HCT116 (cell line): ENCODE measurements at regions not wholly inside any gene's neighbourhood (a gene's known extent, or its start where the extent isn't known, plus 50 kb on each side); places are given as distances from the start of the nearest gene placed in this dataset.
A peak's percentile ranks its signal among the peaks of the same experiment; 100 is the strongest.

Experiments
- ATAC-seq: fragments of 200-7000 bp; cut with Tn5 transposase; 2 replicates; pipeline ENCODE4 v1.9.1; 2020; ENCODE audit warnings: mild to moderate bottlenecking, moderate library complexity
- BruUV-seq: library from RNA; stranded (reverse); fragments of 400-500 nt; replicated peaks from 2 replicates; lab custom pipeline; 2021; lab: Mats Ljungman, UMichigan
- CTCF ChIA-PET: fragments of 300-600 bp; sonication (Branson Sonifier 250); formaldehyde crosslinking; loops from one replicate; lab custom pipeline; 2021; ENCODE audit warnings: antibody characterized with exemption; lab: Charles Lee
- POLR2A ChIA-PET: fragments of 300-600, 350-600 bp; sonication (Branson Sonifier 250); formaldehyde crosslinking; loops from one replicate; lab custom pipeline; 2021; ENCODE audit warnings: antibody characterized with exemption; lab: Charles Lee
- RAD21 ChIA-PET, 2 experiments: fragments of 300-600 bp; sonication (Branson Sonifier 250); formaldehyde crosslinking; loops; one replicate each; lab custom pipeline; 2023; ENCODE audit warnings: low total read pairs in 2 of 2; ENCODE audit not compliant: uncharacterized antibody in 2 of 2, unreplicated experiment in 2 of 2, low non-redundant PET in 1 of 2; lab: Charles Lee
- DNase-seq: peaks from one replicate; pipeline ENCODE4 v3.0.0-alpha.2; 2010; ENCODE audit warnings: low read depth, low spot score
- H2AFZ ChIP-seq: fragments of 200-600 bp; shearing (Covaris generic), sonication (generic); 2 replicates; pipeline ENCODE4 v1.6.1; 2017; ENCODE audit warnings: low read depth, mixed run types, mixed read lengths, antibody characterized with exemption, low read length; ENCODE audit not compliant: poor library complexity, severe bottlenecking
- H3K27ac ChIP-seq: 2 replicates; pipeline ENCODE4 v1.5.1; 2012; ENCODE audit warnings: low read depth, low read length
- H3K27me3 ChIP-seq: fragments of 200-600 bp; sonication (generic); 2 replicates; pipeline ENCODE4 v1.6.1; 2016; ENCODE audit warnings: mixed run types, low read length, mixed read lengths; ENCODE audit not compliant: insufficient read depth
- H3K36me3 ChIP-seq, 2 experiments: fragments of 200-500 bp in 1 of 2; fragments of 200-600 bp in 1 of 2; sonication (Bioruptor generic) in 1 of 2; sonication (generic) in 1 of 2; 2 replicates each; pipeline versions ENCODE4 v1.5.1 to v1.6.1; 2014 to 2016; ENCODE audit warnings: low read length in 2 of 2, inconsistent platforms in 1 of 2, mixed read lengths in 1 of 2, mixed run types in 1 of 2; ENCODE audit not compliant: insufficient read depth in 2 of 2, control insufficient read depth in 1 of 2
- H3K4me1 ChIP-seq, 2 experiments: fragments of 200-600 bp in 1 of 2; sonication (generic) in 1 of 2; 2 replicates each; pipeline versions ENCODE4 v1.5.1 to v1.6.1; 2012 to 2017; ENCODE audit warnings: low read length in 2 of 2, inconsistent platforms in 1 of 2, mild to moderate bottlenecking in 1 of 2, mixed read lengths in 1 of 2, mixed run types in 1 of 2, moderate library complexity in 1 of 2; ENCODE audit not compliant: insufficient read depth in 2 of 2, control insufficient read depth in 1 of 2
- H3K4me2 ChIP-seq: fragments of 200-600 bp; sonication (generic); 2 replicates; pipeline ENCODE4 v1.6.1; 2017; ENCODE audit warnings: mixed run types, low read length, mixed read lengths
- H3K4me3 ChIP-seq, 2 experiments: fragments of 200-600 bp in 1 of 2; sonication (generic) in 1 of 2; replicated peaks in 1 of 2; 2 replicates each; pipeline ENCODE4 v1.5.1; 2011 to 2016; ENCODE audit warnings: low read length in 2 of 2, control low read depth in 1 of 2, low read depth in 1 of 2, mild to moderate bottlenecking in 1 of 2, mixed read lengths in 1 of 2, mixed run types in 1 of 2
- H3K79me2 ChIP-seq: fragments of 200-600 bp; sonication (generic); 2 replicates; pipeline ENCODE4 v1.6.1; 2017; ENCODE audit warnings: mild to moderate bottlenecking, mixed run types, low read length, moderate library complexity, mixed read lengths; ENCODE audit not compliant: insufficient read depth
- H3K9ac ChIP-seq: fragments of 200-600 bp; sonication (generic); 2 replicates; pipeline ENCODE4 v1.6.1; 2016; ENCODE audit warnings: low read length, mixed read lengths
- H3K9me2 ChIP-seq: fragments of 200-600 bp; sonication (generic), shearing (Covaris generic); 2 replicates; pipeline ENCODE4 v1.6.1; 2017; ENCODE audit warnings: mixed run types, mild to moderate bottlenecking, moderate library complexity; ENCODE audit not compliant: insufficient read depth
- H3K9me3 ChIP-seq, 2 experiments: fragments of 200-500 bp in 1 of 2; fragments of 200-600 bp in 1 of 2; sonication (Bioruptor generic) in 1 of 2; sonication (generic) in 1 of 2; 2 replicates each; pipeline ENCODE4 v1.6.1; 2014 to 2017; ENCODE audit warnings: low read length in 2 of 2, mixed read lengths in 2 of 2, inconsistent platforms in 1 of 2, low read depth in 1 of 2, mild to moderate bottlenecking in 1 of 2, mixed run types in 1 of 2, moderate library complexity in 1 of 2; ENCODE audit not compliant: control insufficient read depth in 1 of 2, insufficient read depth in 1 of 2
- H4K20me1 ChIP-seq: fragments of 200-600 bp; sonication (generic), shearing (Covaris generic); 2 replicates; pipeline ENCODE4 v1.6.1; 2017; ENCODE audit warnings: mixed run types, mild to moderate bottlenecking, moderate library complexity; ENCODE audit not compliant: insufficient read depth
- CTCF ChIP-seq, 3 experiments: fragments of 200-600 bp in 1 of 3; sonication (generic) in 1 of 3; IDR thresholded peaks in 2 of 3; conservative IDR thresholded peaks in 1 of 3; 2 replicates each; pipeline ENCODE4 v1.5.1; 2012 to 2017; ENCODE audit warnings: low read depth in 2 of 3, low read length in 2 of 3, antibody characterized with exemption in 1 of 3, borderline replicate concordance in 1 of 3, control low read depth in 1 of 3, mild to moderate bottlenecking in 1 of 3, mixed read lengths in 1 of 3, mixed run types in 1 of 3, moderate library complexity in 1 of 3; ENCODE audit not compliant: insufficient read depth in 1 of 3
- ELF1 ChIP-seq: IDR thresholded peaks from 2 replicates; pipeline ENCODE4 v1.6.1; 2012; ENCODE audit warnings: low read depth, borderline replicate concordance
- FOSL1 ChIP-seq: IDR thresholded peaks from 2 replicates; pipeline ENCODE4 v1.6.1; 2012; ENCODE audit warnings: low read depth
- MAX ChIP-seq: IDR thresholded peaks from 2 replicates; pipeline ENCODE4 v1.6.1; 2012
- POLR2A ChIP-seq: IDR thresholded peaks from 2 replicates; pipeline ENCODE4 v1.7.0; 2011; ENCODE audit warnings: borderline replicate concordance; ENCODE audit not compliant: insufficient read depth, insufficient read length; ENCODE audit errors: extremely low read depth
- POLR2AphosphoS5 ChIP-seq: IDR thresholded peaks from 2 replicates; pipeline ENCODE4 v1.6.1; 2011; ENCODE audit warnings: mild to moderate bottlenecking, low read depth, low read length, moderate library complexity
- REST ChIP-seq: IDR thresholded peaks from 2 replicates; pipeline ENCODE4 v1.6.1; 2012; ENCODE audit warnings: low read depth
- SIN3A ChIP-seq: IDR thresholded peaks from 2 replicates; pipeline ENCODE4 v1.6.1; 2012; ENCODE audit warnings: low read depth
- SP1 ChIP-seq: IDR thresholded peaks from 2 replicates; pipeline ENCODE4 v1.6.1; 2012; ENCODE audit warnings: low read depth
- ZFX ChIP-seq: fragments of 450-650 bp; IDR thresholded peaks from 2 replicates; pipeline ENCODE4 v1.6.1; 2017
- intact Hi-C: fragments of 100-400 bp; cut with micrococcal nuclease; formaldehyde crosslinking; loops from 2 replicates; pipeline ENCODE4 v1.10.0; 2022

GRCh38 chr1:24990779-24991641 is 60.9 kb upstream of the RUNX3 start:
- H3K27me3 ChIP-seq, result no peaks in the 10 kb centered on the region
- TF ChIP-seq SP1 (no peak), CTCF (IDR thresholded peaks at IDR 0.05 in 2 of 3, conservative IDR thresholded peaks at IDR 0.05 in 1 of 3; ENCODE audit: borderline replicate concordance in 1 of 3, insufficient read depth in 1 of 3, low read depth in 2 of 3, low read length in 2 of 3) (peak in 1 of 3 experiments; percentile 19; a peak in 1 of 6 replicates)
- no peaks in the 10 kb centered on the region for H4K20me1 ChIP-seq
- no TSS peak for BruUV-seq
- no peaks in the 10 kb centered on the region for H3K9me3 ChIP-seq
- H3K9me2 ChIP-seq, result no peaks in the 10 kb centered on the region
- H3K4me1 ChIP-seq, result no peaks in the 10 kb centered on the region
- intact Hi-C loops, result no loop called here
- H3K79me2 ChIP-seq, result no peaks in the 10 kb centered on the region
- ChIA-PET CTCF (no interaction called here), RAD21 (no interaction called here), POLR2A (no interaction called here)
- DNase-seq (no peak), ATAC-seq (peak; percentile 68)
- no peak overlapping the region for H3K4me3 ChIP-seq
- no peaks in the 10 kb centered on the region for H3K36me3 ChIP-seq
- no peak overlapping the region for H3K4me2 ChIP-seq
- H3K27ac ChIP-seq, result no peak overlapping the region
- H3K9ac ChIP-seq, result no peak overlapping the region
- H2AFZ ChIP-seq, result no peak overlapping the region

GRCh38 chr1:24990136-24990535 is 60.1 kb upstream of the RUNX3 start:
- no peak for DNase-seq

More at GRCh38 chr1:24990136-24990535, 60.1 kb upstream of the RUNX3 start:
- no peak overlapping the region for H3K4me2 ChIP-seq
- no peaks in the 10 kb centered on the region for H3K9me2 ChIP-seq
- no TSS peak for BruUV-seq
- POLR2A ChIA-PET, result no interaction called here
- no peaks in the 10 kb centered on the region for H3K9me3 ChIP-seq
- H3K9ac ChIP-seq, result no peak overlapping the region
- H3K4me3 ChIP-seq, result no peak overlapping the region
- TF ChIP-seq REST (no peak), POLR2A (no peak), MAX (no peak), SIN3A (no peak), ZFX (no peak), ELF1 (no peak), FOSL1 (no peak), POLR2AphosphoS5 (no peak)
- H4K20me1 ChIP-seq, result no peaks in the 10 kb centered on the region
- H3K36me3 ChIP-seq, result no peaks in the 10 kb centered on the region
- intact Hi-C loops, result no loop called here
- no peaks in the 10 kb centered on the region for H3K4me1 ChIP-seq
- H2AFZ ChIP-seq, result no peak overlapping the region
- CTCF ChIA-PET, result no interaction called here
- H3K27me3 ChIP-seq, result no peaks in the 10 kb centered on the region
- RAD21 ChIA-PET, result no interaction called here
- ATAC-seq, result no peak
- H3K79me2 ChIP-seq, result no peaks in the 10 kb centered on the region
- H3K27ac ChIP-seq, result no peak overlapping the region
